H9 (cell line): ENCODE measurements at regions not wholly inside any gene's neighbourhood (a gene's known extent, or its start where the extent isn't known, plus 50 kb on each side); places are given as distances from the start of the nearest gene placed in this dataset.

Experiments
- DNase-seq: peaks from one replicate; pipeline ENCODE4 v3.0.0-alpha.2; 2017
- H2AFZ ChIP-seq: one replicate; pipeline ENCODE4 v1.6.1; 2013; ENCODE audit warnings: mild to moderate bottlenecking, low read length, control low read depth, moderate library complexity
- H2AK5ac ChIP-seq: 2 replicates; pipeline ENCODE4 v1.6.1; 2013; ENCODE audit warnings: low read length, control low read depth, mixed read lengths; ENCODE audit not compliant: insufficient read length
- H2BK120ac ChIP-seq: one replicate; pipeline ENCODE4 v1.6.1; 2013; ENCODE audit warnings: low read depth, mild to moderate bottlenecking, low read length, control low read depth, inconsistent platforms; ENCODE audit not compliant: poor library complexity, severe bottlenecking
- H2BK12ac ChIP-seq: 2 replicates; pipeline ENCODE4 v1.6.1; 2013; ENCODE audit warnings: low read length, control low read depth, mixed read lengths, low read depth; ENCODE audit not compliant: insufficient read length
- H2BK15ac ChIP-seq: 2 replicates; pipeline ENCODE4 v1.6.1; 2013; ENCODE audit warnings: low read depth, low read length, control low read depth
- H2BK20ac ChIP-seq: one replicate; pipeline ENCODE4 v1.6.1; 2013; ENCODE audit warnings: low read depth, mild to moderate bottlenecking, low read length, control low read depth, inconsistent platforms; ENCODE audit not compliant: poor library complexity, severe bottlenecking
- H2BK5ac ChIP-seq: 2 replicates; pipeline ENCODE4 v1.6.1; 2013; ENCODE audit warnings: low read length, control low read depth, mixed read lengths; ENCODE audit not compliant: insufficient read length
- H3K14ac ChIP-seq: 2 replicates; pipeline ENCODE4 v1.6.1; 2013; ENCODE audit warnings: low read length, control low read depth; ENCODE audit not compliant: insufficient read depth
- H3K18ac ChIP-seq: 2 replicates; pipeline ENCODE4 v1.6.1; 2013; ENCODE audit warnings: low read depth, mild to moderate bottlenecking, mixed read lengths, low read length, control low read depth; ENCODE audit not compliant: insufficient read length
- H3K23ac ChIP-seq: 2 replicates; pipeline ENCODE4 v1.6.1; 2013; ENCODE audit warnings: low read length, control low read depth, mixed read lengths, low read depth; ENCODE audit not compliant: insufficient read length
- H3K23me2 ChIP-seq: 2 replicates; pipeline ENCODE4 v1.6.1; 2013; ENCODE audit warnings: low read depth, mild to moderate bottlenecking, mixed read lengths, low read length, control low read depth; ENCODE audit not compliant: insufficient read length, poor library complexity, severe bottlenecking
- H3K27ac ChIP-seq: 2 replicates; pipeline ENCODE4 v1.5.1; 2013; ENCODE audit warnings: low read length, control low read depth, mixed read lengths, low read depth; ENCODE audit not compliant: insufficient read length
- H3K27me3 ChIP-seq: 2 replicates; pipeline ENCODE4 v1.6.1; 2013; ENCODE audit warnings: low read length, control low read depth, inconsistent platforms; ENCODE audit not compliant: insufficient read depth
- H3K4ac ChIP-seq: 2 replicates; pipeline ENCODE4 v1.6.1; 2013; ENCODE audit warnings: low read depth, mild to moderate bottlenecking, control low read depth, inconsistent platforms, low read length, moderate library complexity
- H3K4me1 ChIP-seq: 2 replicates; pipeline ENCODE4 v1.6.1; 2013; ENCODE audit warnings: low read length, control low read depth, inconsistent platforms; ENCODE audit not compliant: insufficient read depth
- H3K4me2 ChIP-seq: 2 replicates; pipeline ENCODE4 v1.6.1; 2013; ENCODE audit warnings: low read length, control low read depth, mixed read lengths; ENCODE audit not compliant: insufficient read length, insufficient read depth
- H3K56ac ChIP-seq: 2 replicates; pipeline ENCODE4 v1.6.1; 2013; ENCODE audit warnings: low read depth, mild to moderate bottlenecking, mixed read lengths, low read length, control low read depth; ENCODE audit not compliant: insufficient read length
- H3K79me1 ChIP-seq: 2 replicates; pipeline ENCODE4 v1.6.1; 2013; ENCODE audit warnings: low read depth, mild to moderate bottlenecking, moderate library complexity, low read length, control low read depth, inconsistent platforms; ENCODE audit not compliant: insufficient read depth, poor library complexity, severe bottlenecking
- H3K79me2 ChIP-seq: 2 replicates; pipeline ENCODE4 v1.6.1; 2013; ENCODE audit warnings: low read length, control low read depth, inconsistent platforms; ENCODE audit not compliant: insufficient read depth
- H3K9ac ChIP-seq: 2 replicates; pipeline ENCODE4 v1.6.1; 2013; ENCODE audit warnings: low read length, control low read depth, mixed read lengths; ENCODE audit not compliant: insufficient read length; ENCODE audit errors: extremely low read depth
- H3K9me3 ChIP-seq: one replicate; pipeline ENCODE4 v1.6.1; 2013; ENCODE audit warnings: low read depth, low read length, inconsistent platforms; ENCODE audit not compliant: control insufficient read depth
- H3T11ph ChIP-seq: one replicate; pipeline ENCODE4 v1.6.1; 2013; ENCODE audit warnings: mild to moderate bottlenecking, low read length, control low read depth, inconsistent platforms
- H4K20me1 ChIP-seq: one replicate; pipeline ENCODE4 v1.6.1; 2013; ENCODE audit not compliant: control insufficient read depth, insufficient read length, insufficient read depth
- H4K5ac ChIP-seq: 2 replicates; pipeline ENCODE4 v1.6.1; 2013; ENCODE audit warnings: low read depth, mild to moderate bottlenecking, mixed read lengths, low read length, control low read depth; ENCODE audit not compliant: insufficient read length
- H4K8ac ChIP-seq: replicated peaks from 2 replicates; pipeline ENCODE4 v1.6.1; 2013; ENCODE audit warnings: low read length, control low read depth, mixed read lengths, low read depth; ENCODE audit not compliant: insufficient read length
- H4K91ac ChIP-seq: 2 replicates; pipeline ENCODE4 v1.6.1; 2013; ENCODE audit warnings: low read depth, mild to moderate bottlenecking, moderate library complexity, mixed read lengths, low read length, control low read depth; ENCODE audit not compliant: insufficient read length
- H3K27ac Mint-ChIP-seq, 3 experiments: 2 replicates in 2 of 3; 3 replicates in 1 of 3; pipeline ENCODE4 v1.8.0; 2020 to 2021; ENCODE audit warnings: mixed read lengths in 3 of 3, mild to moderate bottlenecking in 1 of 3, moderate library complexity in 1 of 3
- H3K27me3 Mint-ChIP-seq: 2 replicates; pipeline ENCODE4 v1.8.0; 2021; ENCODE audit warnings: low read depth, mild to moderate bottlenecking, moderate library complexity, mixed read lengths
- H3K36me3 Mint-ChIP-seq, 3 experiments: 2 replicates in 2 of 3; 3 replicates in 1 of 3; pipeline ENCODE4 v1.8.0; 2020 to 2021; ENCODE audit warnings: low read depth in 3 of 3, mixed read lengths in 3 of 3; ENCODE audit not compliant: insufficient read depth in 1 of 3
- H3K4me1 Mint-ChIP-seq, 2 experiments: 2 replicates each; pipeline ENCODE4 v1.8.0; 2020; ENCODE audit warnings: mixed read lengths in 2 of 2
- H3K4me3 Mint-ChIP-seq, 2 experiments: 2 replicates in 1 of 2; 3 replicates in 1 of 2; pipeline ENCODE4 v1.8.0; 2020 to 2021; ENCODE audit warnings: mild to moderate bottlenecking in 2 of 2, mixed read lengths in 2 of 2, moderate library complexity in 1 of 2
- H3K9me3 Mint-ChIP-seq, 2 experiments: 2 replicates in 1 of 2; 3 replicates in 1 of 2; pipeline ENCODE4 v1.8.0; 2020; ENCODE audit warnings: mild to moderate bottlenecking in 2 of 2, mixed read lengths in 2 of 2, moderate library complexity in 1 of 2
- WGBS: extraction: QIAGEN DNeasy Blood & Tissue Kit; methylation state at CpG from one replicate; pipeline ENCODE4 v1.1.7; 2013; ENCODE audit warnings: missing lambda C conversion rate, low lambda C conversion rate, mixed read lengths; ENCODE audit not compliant: insufficient read length; ENCODE audit errors: extremely low coverage; 5-methylcytosine and 5-hydroxymethylcytosine counted together
- TF ChIP-seq, protein P1 (sequence below): fragments of 200-600 bp; sonication (generic); conservative IDR thresholded peaks from 3 replicates; pipeline ENCODE4 v1.8.0; 2021; ENCODE audit warnings: antibody characterized with exemption, mild to moderate bottlenecking

DNA sequence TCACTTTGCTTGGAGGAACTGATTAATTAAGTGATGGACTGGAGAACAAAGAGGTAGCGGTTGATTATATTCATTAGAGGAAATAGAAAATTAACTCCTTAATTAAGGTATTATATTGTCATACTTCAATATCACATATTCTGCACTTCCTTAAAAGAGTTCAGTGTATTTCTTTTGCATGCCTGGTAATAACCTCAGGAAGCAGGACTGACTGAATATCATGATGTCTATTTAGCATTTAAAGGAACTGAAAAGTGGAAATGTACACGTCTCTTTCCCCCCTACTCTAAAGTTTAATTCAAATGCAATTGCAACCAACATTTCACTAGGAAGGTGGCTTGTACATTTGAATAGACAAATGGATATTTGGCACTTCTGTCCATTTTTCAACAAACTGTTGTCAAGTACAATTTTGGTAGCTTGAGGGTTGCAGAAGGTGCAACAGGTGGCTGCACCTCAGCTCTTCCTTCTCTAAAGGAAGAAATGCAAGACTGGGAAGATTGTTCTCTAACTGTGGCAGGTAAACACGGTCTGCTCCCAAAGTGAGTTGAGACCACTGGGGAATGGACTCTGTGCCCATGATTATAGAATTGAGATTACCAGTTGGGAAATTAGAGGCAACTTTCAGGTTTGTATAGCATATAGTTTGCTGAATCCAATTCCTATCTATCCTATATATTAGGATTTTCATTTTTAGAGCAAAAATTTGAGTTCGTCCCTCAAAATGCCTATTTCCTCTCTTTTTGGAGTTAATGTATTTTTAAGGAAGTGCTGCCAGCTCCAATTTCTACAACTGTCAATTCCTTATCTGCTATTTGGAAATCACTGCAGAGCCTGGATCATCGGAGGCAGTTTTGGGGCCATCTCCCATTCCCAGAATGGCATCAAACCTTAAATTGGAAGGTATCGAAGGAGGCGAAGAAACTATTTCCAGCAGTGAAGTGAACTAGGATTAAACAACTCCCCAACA, 98.9 kb upstream of the TAF11L2 start:
- H2BK15ac ChIP-seq: no peak overlapping the region
- H3K18ac ChIP-seq: no peak overlapping the region
- TF ChIP-seq, protein P1, sequence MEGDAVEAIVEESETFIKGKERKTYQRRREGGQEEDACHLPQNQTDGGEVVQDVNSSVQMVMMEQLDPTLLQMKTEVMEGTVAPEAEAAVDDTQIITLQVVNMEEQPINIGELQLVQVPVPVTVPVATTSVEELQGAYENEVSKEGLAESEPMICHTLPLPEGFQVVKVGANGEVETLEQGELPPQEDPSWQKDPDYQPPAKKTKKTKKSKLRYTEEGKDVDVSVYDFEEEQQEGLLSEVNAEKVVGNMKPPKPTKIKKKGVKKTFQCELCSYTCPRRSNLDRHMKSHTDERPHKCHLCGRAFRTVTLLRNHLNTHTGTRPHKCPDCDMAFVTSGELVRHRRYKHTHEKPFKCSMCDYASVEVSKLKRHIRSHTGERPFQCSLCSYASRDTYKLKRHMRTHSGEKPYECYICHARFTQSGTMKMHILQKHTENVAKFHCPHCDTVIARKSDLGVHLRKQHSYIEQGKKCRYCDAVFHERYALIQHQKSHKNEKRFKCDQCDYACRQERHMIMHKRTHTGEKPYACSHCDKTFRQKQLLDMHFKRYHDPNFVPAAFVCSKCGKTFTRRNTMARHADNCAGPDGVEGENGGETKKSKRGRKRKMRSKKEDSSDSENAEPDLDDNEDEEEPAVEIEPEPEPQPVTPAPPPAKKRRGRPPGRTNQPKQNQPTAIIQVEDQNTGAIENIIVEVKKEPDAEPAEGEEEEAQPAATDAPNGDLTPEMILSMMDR: no peak
- H2AK5ac ChIP-seq: no peak overlapping the region
- no peak overlapping the region for H3K56ac ChIP-seq
- peaks cover 8% of the 10 kb centered on the region for H3K27me3 Mint-ChIP-seq
- H3K4me1 Mint-ChIP-seq: peaks cover 61 to 63% of the 10 kb centered on the region in 2 experiments
- no peaks in the 10 kb centered on the region for H4K20me1 ChIP-seq
- no peak overlapping the region for H2BK20ac ChIP-seq
- no CpG with 5 or more reads among the region's 7 CpGs for WGBS
- H4K8ac ChIP-seq: no peak overlapping the region
- H2BK120ac ChIP-seq: no peak overlapping the region
- H3K4me3 Mint-ChIP-seq: peak overlapping the region in 1 of 2 experiments; percentile 48; a peak in 1 of 5 replicates
- no peak overlapping the region for H3K4me2 ChIP-seq
- H3K23me2 ChIP-seq: peaks cover 4% of the 10 kb centered on the region
- peaks cover 2% of the 10 kb centered on the region; the same call in 1 of the 2 replicates for H3K27me3 ChIP-seq
- no peak overlapping the region for H2AFZ ChIP-seq
- H2BK5ac ChIP-seq: no peak overlapping the region
- H3K9ac ChIP-seq: no peak overlapping the region
- peak overlapping the region in 2 of 3 experiments; percentile 4 to 80; a peak in 3 of 7 replicates for H3K27ac Mint-ChIP-seq
- no peak overlapping the region for H3K4ac ChIP-seq
- H3K23ac ChIP-seq: no peak overlapping the region
- no peak overlapping the region for H2BK12ac ChIP-seq
- H3K79me1 ChIP-seq: no peaks in the 10 kb centered on the region
- no peaks in the 10 kb centered on the region for H3K79me2 ChIP-seq
- H3K4me1 ChIP-seq: peaks cover 10% of the 10 kb centered on the region; the same call in 1 of the 2 replicates
- peaks cover 9 to 21% (median 11%) of the 10 kb centered on the region in 3 experiments for H3K36me3 Mint-ChIP-seq
- peaks cover 20 to 26% of the 10 kb centered on the region in 2 experiments for H3K9me3 Mint-ChIP-seq
- no peak overlapping the region for H3K14ac ChIP-seq
- no peaks in the 10 kb centered on the region for H3K9me3 ChIP-seq
- no peak overlapping the region for H4K5ac ChIP-seq
- H3K27ac ChIP-seq: no peak overlapping the region
- DNase-seq: no peak
- H4K91ac ChIP-seq: no peak overlapping the region
- H3T11ph ChIP-seq: no peak overlapping the region
